OCI-LY3 (cell line): ENCODE measurements at regions not wholly inside any gene's neighbourhood (a gene's known extent, or its start where the extent isn't known, plus 50 kb on each side); places are given as distances from the start of the nearest gene placed in this dataset.

ENCODE experiments used
- EZH2phosphoT487 ChIP-seq: fragments of 200-600 bp; shearing (Covaris generic); IDR thresholded peaks from 2 replicates; pipeline ENCODE4 v1.6.1; 2018; ENCODE audit warnings: antibody characterized with exemption, mixed run types, low read depth
- TF ChIP-seq, protein P1 (sequence below): fragments of 200-600, 300-600 bp; sonication (generic); IDR thresholded peaks from 2 replicates; pipeline ENCODE4 v1.5.1; 2014; ENCODE audit warnings: antibody characterized with exemption, low read length, low read depth

DNA sequence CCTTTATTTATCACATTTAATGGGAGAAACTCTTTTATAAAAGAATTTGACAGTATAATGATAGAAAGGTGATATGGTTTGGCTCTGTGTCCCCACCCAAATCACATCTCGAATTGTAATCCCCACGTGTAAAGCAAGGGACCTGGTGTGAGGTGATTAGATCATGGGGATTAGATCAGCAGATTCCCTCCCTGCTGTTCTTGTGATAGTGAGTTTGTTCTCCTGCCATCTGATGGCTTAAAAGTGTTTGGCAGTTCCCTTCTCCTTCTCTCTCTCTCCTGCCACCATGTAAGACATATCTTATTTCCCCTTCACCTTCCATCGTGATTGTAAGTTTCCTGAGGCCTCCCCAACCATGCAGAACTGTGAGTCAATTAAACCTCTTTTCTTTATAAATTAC is 1110.3 kb downstream of the FLRT2 start:
- no peak for TF ChIP-seq EZH2phosphoT487
- TF ChIP-seq, protein P1, sequence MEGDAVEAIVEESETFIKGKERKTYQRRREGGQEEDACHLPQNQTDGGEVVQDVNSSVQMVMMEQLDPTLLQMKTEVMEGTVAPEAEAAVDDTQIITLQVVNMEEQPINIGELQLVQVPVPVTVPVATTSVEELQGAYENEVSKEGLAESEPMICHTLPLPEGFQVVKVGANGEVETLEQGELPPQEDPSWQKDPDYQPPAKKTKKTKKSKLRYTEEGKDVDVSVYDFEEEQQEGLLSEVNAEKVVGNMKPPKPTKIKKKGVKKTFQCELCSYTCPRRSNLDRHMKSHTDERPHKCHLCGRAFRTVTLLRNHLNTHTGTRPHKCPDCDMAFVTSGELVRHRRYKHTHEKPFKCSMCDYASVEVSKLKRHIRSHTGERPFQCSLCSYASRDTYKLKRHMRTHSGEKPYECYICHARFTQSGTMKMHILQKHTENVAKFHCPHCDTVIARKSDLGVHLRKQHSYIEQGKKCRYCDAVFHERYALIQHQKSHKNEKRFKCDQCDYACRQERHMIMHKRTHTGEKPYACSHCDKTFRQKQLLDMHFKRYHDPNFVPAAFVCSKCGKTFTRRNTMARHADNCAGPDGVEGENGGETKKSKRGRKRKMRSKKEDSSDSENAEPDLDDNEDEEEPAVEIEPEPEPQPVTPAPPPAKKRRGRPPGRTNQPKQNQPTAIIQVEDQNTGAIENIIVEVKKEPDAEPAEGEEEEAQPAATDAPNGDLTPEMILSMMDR, result no peak
